ENCODE measurements at regions not wholly inside any gene's neighbourhood (a gene's known extent, or its start where the extent isn't known, plus 50 kb on each side); places are given as distances from the start of the nearest gene placed in this dataset.

GRCh38 chr12:24198936-24199671 is 249.6 kb upstream of the SOX5 start:
- ATAC-seq, result no peak

- no peak for ATAC-seq
Observed at GRCh38 chr12:24198070-24198469, 248.6 kb upstream of the SOX5 start.

- ATAC-seq, result no peak
Observed at GRCh38 chr12:24197532-24197931, 248.1 kb upstream of the SOX5 start.

GRCh38 chr12:24195063-24195462 is 245.6 kb upstream of the SOX5 start:
- no peak for ATAC-seq

GRCh38 chr12:24191117-24191516 is 241.6 kb upstream of the SOX5 start:
- ATAC-seq, result no peak

- no peak for ATAC-seq
Observed at GRCh38 chr12:24185782-24186181, 236.3 kb upstream of the SOX5 start.

GRCh38 chr12:24177889-24178288 is 228.4 kb upstream of the SOX5 start:
- ATAC-seq, result no peak

- ATAC-seq, result no peak
Observed at GRCh38 chr12:24175929-24176328, 226.5 kb upstream of the SOX5 start.

- ATAC-seq, result no peak
Observed at GRCh38 chr12:24175284-24175683, 225.8 kb upstream of the SOX5 start.

GRCh38 chr12:24173067-24173466 is 223.6 kb upstream of the SOX5 start:
- no peak for ATAC-seq

GRCh38 chr12:24172773-24173066 is 223.2 kb upstream of the SOX5 start:
- ATAC-seq, result no peak

- ATAC-seq, result no peak
Observed at GRCh38 chr12:24172031-24172772, 222.7 kb upstream of the SOX5 start.

GRCh38 chr12:24155042-24155441 is 205.6 kb upstream of the SOX5 start:
- no peak for ATAC-seq

GRCh38 chr12:24153079-24153478 is 203.6 kb upstream of the SOX5 start:
- ATAC-seq, result no peak

- ATAC-seq, result no peak
Observed at GRCh38 chr12:24152270-24152669, 202.8 kb upstream of the SOX5 start.

- ATAC-seq, result no peak
Observed at GRCh38 chr12:24143928-24144327, 194.5 kb upstream of the SOX5 start.

GRCh38 chr12:24139035-24139434 is 189.6 kb upstream of the SOX5 start:
- no peak for ATAC-seq

- ATAC-seq, result no peak
Observed at GRCh38 chr12:24138041-24138440, 188.6 kb upstream of the SOX5 start.

- ATAC-seq, result no peak
Observed at GRCh38 chr12:24135158-24135850, 185.8 kb upstream of the SOX5 start.

- ATAC-seq, result no peak
Observed at GRCh38 chr12:24134092-24134491, 184.6 kb upstream of the SOX5 start.

GRCh38 chr12:24133384-24133783 is 183.9 kb upstream of the SOX5 start:
- no peak for ATAC-seq

GRCh38 chr12:24127919-24128721 is 178.7 kb upstream of the SOX5 start:
- ATAC-seq, result no peak

- no peak for ATAC-seq
Observed at GRCh38 chr12:24125280-24125679, 175.8 kb upstream of the SOX5 start.

All from activated CD4-positive, CD25-positive, alpha-beta regulatory T cell treated with anti-CD3 and anti-CD28 coated beads, Interleukin-2, amount 50 U/mL, for 24 hours (primary cell).